ENCODE measurements at regions not wholly inside any gene's neighbourhood (a gene's known extent, or its start where the extent isn't known, plus 50 kb on each side); places are given as distances from the start of the nearest gene placed in this dataset.

GRCh38 chr3:194906970-194907629 is 221.4 kb downstream of the FAM43A start:
- Histone ChIP-seq H3K9me3 (ENCODE audit: control insufficient read depth, insufficient read depth, low read depth, low read length) (no peaks in the 10 kb centered on the region), H3K36me3 (ENCODE audit: control insufficient read depth in 2 of 2, insufficient read depth in 1 of 2, low read length in 2 of 2) (no peaks in the 10 kb centered on the region), H3K4me1 (ENCODE audit: control insufficient read depth, insufficient read depth, low read length) (no peaks in the 10 kb centered on the region), H3K27ac (ENCODE audit: extremely low read depth, low read depth, low read length) (no peak overlapping the region), H3K4me3 (ENCODE audit: low read depth, low read length) (no peak overlapping the region)
- no peak for TF ChIP-seq ZNF433 (tag by site-specific recombination; IDR thresholded peaks at IDR 0.05; ENCODE audit: low read depth)
- 0 out of 2 replicates have a peak, but pooled peaks have one; percentile 6 for TF ChIP-seq ZFHX2 (tag by site-specific recombination; conservative IDR thresholded peaks at IDR 0.05)
- TF ChIP-seq ZXDB (tag by site-specific recombination; IDR thresholded peaks at IDR 0.05) = no peak
- ChIA-PET CTCF (no interaction called here), POLR2A (no interaction called here)

- ChIA-PET POLR2A (no interaction called here), CTCF (no interaction called here)
- H3K4me1 ChIP-seq (ENCODE audit: control insufficient read depth, insufficient read depth, low read length) = no peaks in the 10 kb centered on the region
- no peaks in the 10 kb centered on the region for H3K36me3 ChIP-seq (ENCODE audit: control insufficient read depth in 2 of 2, insufficient read depth in 1 of 2, low read length in 2 of 2)
- no peak overlapping the region for H3K4me3 ChIP-seq (ENCODE audit: low read depth, low read length)
- TF ChIP-seq ZSCAN16 (tag by site-specific recombination; IDR thresholded peaks at IDR 0.05) (no peak), PRDM2 (tag by site-specific recombination; IDR thresholded peaks at IDR 0.05; ENCODE audit: borderline replicate concordance) (no peak), SALL2 (tag by site-specific recombination; IDR thresholded peaks at IDR 0.05; ENCODE audit: borderline replicate concordance) (no peak), HOXC10 (CRISPR knock-in tag; IDR thresholded peaks at IDR 0.05) (no peak), ZNF843 (tag by site-specific recombination; IDR thresholded peaks at IDR 0.05) (no peak), ZNF184 (tag by site-specific recombination; IDR thresholded peaks at IDR 0.05) (no peak), ZNF404 (tag by site-specific recombination; IDR thresholded peaks at IDR 0.05) (no peak), ZNF529 (tag by site-specific recombination; IDR thresholded peaks at IDR 0.05; ENCODE audit: insufficient replicate concordance) (no peak), ZSCAN23 (tag by site-specific recombination; IDR thresholded peaks at IDR 0.05) (no peak), ZNF146 (tag by site-specific recombination; IDR thresholded peaks at IDR 0.05) (no peak), ZNF24 (tag by site-specific recombination; IDR thresholded peaks at IDR 0.05) (no peak), TSHZ1 (tag by site-specific recombination; IDR thresholded peaks at IDR 0.05; ENCODE audit: borderline replicate concordance) (no peak), SETDB1 (IDR thresholded peaks at IDR 0.05; ENCODE audit: insufficient read length, low read length) (no peak)
- no peaks in the 10 kb centered on the region for H3K9me3 ChIP-seq (ENCODE audit: control insufficient read depth, insufficient read depth, low read depth, low read length)
- no peak overlapping the region for H3K27ac ChIP-seq (ENCODE audit: extremely low read depth, low read depth, low read length)
Measured at GRCh38 chr3:194907811-194908210, 222.1 kb downstream of the FAM43A start.
